ENCODE measurements at regions not wholly inside any gene's neighbourhood (a gene's known extent, or its start where the extent isn't known, plus 50 kb on each side); places are given as distances from the start of the nearest gene placed in this dataset.

GRCh38 chr6:8845690-8846089 lies 410.3 kb upstream of the SLC35B3 start:
- no peak for TF ChIP-seq CTCF (conservative IDR thresholded peaks at IDR 0.05; ENCODE audit: low read depth, low read length)
- no peak for TF ChIP-seq EZH2 (IDR thresholded peaks at IDR 0.05; ENCODE audit: borderline replicate concordance, low read depth, low read length, poor library complexity, severe bottlenecking)

All from A673 (cell line).